GM21390 (cell line): ENCODE measurements at regions not wholly inside any gene's neighbourhood (a gene's known extent, or its start where the extent isn't known, plus 50 kb on each side); places are given as distances from the start of the nearest gene placed in this dataset.

ENCODE experiments used
- ATAC-seq: cut with Tn5 transposase; IDR thresholded peaks from one replicate; pipeline ENCODE4 v1.9.1; 2021; ENCODE audit not compliant: unreplicated experiment

GRCh38 chr18:64271246-64271645 is 122.4 kb upstream of the LINC00305 start:
- no peak for ATAC-seq

GRCh38 chr18:64270608-64271007 is 121.7 kb upstream of the LINC00305 start:
- no peak for ATAC-seq

GRCh38 chr18:64270121-64270520 is 121.2 kb upstream of the LINC00305 start:
- no peak for ATAC-seq

GRCh38 chr18:64264171-64264570 is 115.3 kb upstream of the LINC00305 start:
- no peak for ATAC-seq

GRCh38 chr18:64260810-64261209 is 111.9 kb upstream of the LINC00305 start:
- no peak for ATAC-seq

GRCh38 chr18:64259871-64260270 is 111.0 kb upstream of the LINC00305 start:
- ATAC-seq, result no peak

GRCh38 chr18:64258111-64258650 is 109.3 kb upstream of the LINC00305 start:
- ATAC-seq, result no peak

GRCh38 chr18:64254399-64255093 is 105.7 kb upstream of the LINC00305 start:
- ATAC-seq, result no peak

- no peak for ATAC-seq
These were observed 105.0 kb upstream of the LINC00305 start for GRCh38 chr18:64253873-64254272.

GRCh38 chr18:64253222-64253621 is 104.3 kb upstream of the LINC00305 start:
- no peak for ATAC-seq

- ATAC-seq, result no peak
These were observed 99.9 kb upstream of the LINC00305 start for GRCh38 chr18:64248836-64249235.

- ATAC-seq, result no peak
These were observed 96.4 kb upstream of the LINC00305 start for GRCh38 chr18:64245126-64245861.

GRCh38 chr18:64244571-64244970 is 95.7 kb upstream of the LINC00305 start:
- no peak for ATAC-seq

- no peak for ATAC-seq
These were observed 91.4 kb upstream of the LINC00305 start for GRCh38 chr18:64240316-64240715.

- no peak for ATAC-seq
These were observed 89.2 kb upstream of the LINC00305 start for GRCh38 chr18:64238076-64238475.

GRCh38 chr18:64234321-64234720 is 85.4 kb upstream of the LINC00305 start:
- no peak for ATAC-seq

- ATAC-seq, result no peak
These were observed 85.0 kb upstream of the LINC00305 start for GRCh38 chr18:64233851-64234250.

- ATAC-seq, result no peak
These were observed 72.1 kb upstream of the LINC00305 start for GRCh38 chr18:64220941-64221340.

GRCh38 chr18:64219517-64219916 is 70.6 kb upstream of the LINC00305 start:
- ATAC-seq, result no peak

GRCh38 chr18:64210401-64210949 is 61.6 kb upstream of the LINC00305 start:
- no peak for ATAC-seq

- no peak for ATAC-seq
These were observed 59.6 kb upstream of the LINC00305 start for GRCh38 chr18:64208516-64208915.

- ATAC-seq, result no peak
These were observed 58.9 kb upstream of the LINC00305 start for GRCh38 chr18:64207820-64208219.
